Neural cell (in vitro differentiated cells): ENCODE measurements at regions not wholly inside any gene's neighbourhood (a gene's known extent, or its start where the extent isn't known, plus 50 kb on each side); places are given as distances from the start of the nearest gene placed in this dataset.

Experiments used
- H2AFZ ChIP-seq: fragments of 200-600, 300-800 bp; sonication (generic), shearing (Covaris generic); 2 replicates; pipeline ENCODE4 v1.6.0; 2014; ENCODE audit warnings: low read depth, mild to moderate bottlenecking, antibody characterized with exemption, low read length, moderate library complexity
- H3F3A ChIP-seq: fragments of 200-600 bp; shearing (Covaris generic); 2 replicates; pipeline ENCODE4 v1.6.1; 2016; ENCODE audit warnings: mild to moderate bottlenecking, moderate library complexity, mixed read lengths, antibody characterized with exemption, low read length; ENCODE audit not compliant: insufficient read depth, poor library complexity, severe bottlenecking
- H3K27ac ChIP-seq: fragments of 200-600, 300-800 bp; sonication (generic), shearing (Covaris generic); 2 replicates; pipeline ENCODE4 v1.5.1; 2014; ENCODE audit warnings: mild to moderate bottlenecking, low read length, moderate library complexity
- H3K27me3 ChIP-seq: fragments of 300-800, 200-600 bp; sonication (generic), shearing (Covaris generic); 2 replicates; pipeline ENCODE4 v1.6.0; 2014; ENCODE audit warnings: mild to moderate bottlenecking, low read depth, low read length, moderate library complexity; ENCODE audit not compliant: insufficient read depth
- H3K36me3 ChIP-seq: fragments of 300-800, 200-600 bp; sonication (generic), shearing (Covaris generic); 2 replicates; pipeline ENCODE4 v1.5.1; 2014; ENCODE audit warnings: mild to moderate bottlenecking, antibody characterized with exemption, low read length, moderate library complexity; ENCODE audit not compliant: insufficient read depth
- H3K4me2 ChIP-seq: fragments of 300-800, 200-600 bp; sonication (generic), shearing (Covaris generic); 2 replicates; pipeline ENCODE4 v1.6.0; 2014; ENCODE audit warnings: mild to moderate bottlenecking, low read length
- H3K4me3 ChIP-seq: fragments of 300-800, 200-600 bp; sonication (generic), shearing (Covaris generic); 2 replicates; pipeline ENCODE4 v1.5.1; 2014; ENCODE audit warnings: mild to moderate bottlenecking, low read length, moderate library complexity
- H3K79me2 ChIP-seq: fragments of 200-600 bp; shearing (Covaris generic); replicated peaks from 2 replicates; pipeline ENCODE4 v1.6.0; 2014; ENCODE audit warnings: mild to moderate bottlenecking, low read length, moderate library complexity; ENCODE audit not compliant: insufficient read depth
- H3K9ac ChIP-seq: fragments of 300-800, 200-600 bp; sonication (generic), shearing (Covaris generic); 2 replicates; pipeline ENCODE4 v1.6.1; 2016; ENCODE audit warnings: mild to moderate bottlenecking, low read length, mixed read lengths
- H3K9me2 ChIP-seq: fragments of 200-600 bp; shearing (Covaris generic); 2 replicates; pipeline ENCODE4 v1.6.1; 2016; ENCODE audit warnings: mild to moderate bottlenecking, low read length, mixed read lengths; ENCODE audit not compliant: insufficient read depth
- H3K9me3 ChIP-seq: fragments of 200-600, 300-800 bp; sonication (generic), shearing (Covaris generic); 2 replicates; pipeline ENCODE4 v1.6.1; 2016; ENCODE audit warnings: mild to moderate bottlenecking, mixed run types, low read length, moderate library complexity, mixed read lengths
- H4K20me1 ChIP-seq: fragments of 200-600 bp; shearing (Covaris generic); 2 replicates; pipeline ENCODE4 v1.6.1; 2016; ENCODE audit warnings: mild to moderate bottlenecking, mixed run types; ENCODE audit not compliant: insufficient read depth
- CTCF ChIP-seq: fragments of 450-650 bp; IDR thresholded peaks from 2 replicates; pipeline ENCODE4 v1.5.1; 2014; ENCODE audit warnings: antibody characterized with exemption, mild to moderate bottlenecking, moderate library complexity; ENCODE audit not compliant: poor library complexity, severe bottlenecking
- EP300 ChIP-seq: fragments of 450-650 bp; conservative IDR thresholded peaks from 2 replicates; pipeline ENCODE4 v1.6.1; 2014; ENCODE audit warnings: antibody characterized with exemption, mild to moderate bottlenecking, moderate library complexity; ENCODE audit not compliant: poor library complexity, severe bottlenecking
- EZH2 ChIP-seq: fragments of 200-600, 300-800 bp; shearing (Covaris generic), sonication (generic); IDR thresholded peaks from 2 replicates; pipeline ENCODE4 v1.6.1; 2014; ENCODE audit warnings: antibody characterized with exemption, low read length, borderline replicate concordance, mild to moderate bottlenecking; ENCODE audit not compliant: insufficient read depth, poor library complexity, severe bottlenecking
- MXI1 ChIP-seq: fragments of 450-650 bp; conservative IDR thresholded peaks from 2 replicates; pipeline ENCODE4 v1.6.1; 2014; ENCODE audit warnings: antibody characterized with exemption, mild to moderate bottlenecking; ENCODE audit not compliant: poor library complexity, severe bottlenecking
- POLR2AphosphoS5 ChIP-seq: IDR thresholded peaks from 2 replicates; pipeline ENCODE4 v1.6.1; 2012
- RAD21 ChIP-seq: fragments of 450-650 bp; conservative IDR thresholded peaks from 2 replicates; pipeline ENCODE4 v1.6.1; 2014; ENCODE audit warnings: antibody characterized with exemption, mild to moderate bottlenecking, moderate library complexity
- SMC3 ChIP-seq: fragments of 450-650 bp; conservative IDR thresholded peaks from 2 replicates; pipeline ENCODE4 v1.6.1; 2014; ENCODE audit warnings: antibody characterized with exemption, mild to moderate bottlenecking, moderate library complexity; ENCODE audit not compliant: poor library complexity
- TAF1 ChIP-seq: IDR thresholded peaks from 2 replicates; pipeline ENCODE4 v1.6.1; 2012; ENCODE audit warnings: low read depth
- TF ChIP-seq, protein P1 (sequence below): IDR thresholded peaks from 2 replicates; pipeline ENCODE4 v1.6.1; 2012; ENCODE audit warnings: borderline replicate concordance

GRCh38 chr1:14485285-14485684 is 113.2 kb upstream of the KAZN start:
- TF ChIP-seq SMC3 (no peak), EZH2 (no peak), EP300 (no peak), RAD21 (no peak), CTCF (no peak), POLR2AphosphoS5 (no peak), MXI1 (no peak), TAF1 (no peak)
- TF ChIP-seq, protein P1, sequence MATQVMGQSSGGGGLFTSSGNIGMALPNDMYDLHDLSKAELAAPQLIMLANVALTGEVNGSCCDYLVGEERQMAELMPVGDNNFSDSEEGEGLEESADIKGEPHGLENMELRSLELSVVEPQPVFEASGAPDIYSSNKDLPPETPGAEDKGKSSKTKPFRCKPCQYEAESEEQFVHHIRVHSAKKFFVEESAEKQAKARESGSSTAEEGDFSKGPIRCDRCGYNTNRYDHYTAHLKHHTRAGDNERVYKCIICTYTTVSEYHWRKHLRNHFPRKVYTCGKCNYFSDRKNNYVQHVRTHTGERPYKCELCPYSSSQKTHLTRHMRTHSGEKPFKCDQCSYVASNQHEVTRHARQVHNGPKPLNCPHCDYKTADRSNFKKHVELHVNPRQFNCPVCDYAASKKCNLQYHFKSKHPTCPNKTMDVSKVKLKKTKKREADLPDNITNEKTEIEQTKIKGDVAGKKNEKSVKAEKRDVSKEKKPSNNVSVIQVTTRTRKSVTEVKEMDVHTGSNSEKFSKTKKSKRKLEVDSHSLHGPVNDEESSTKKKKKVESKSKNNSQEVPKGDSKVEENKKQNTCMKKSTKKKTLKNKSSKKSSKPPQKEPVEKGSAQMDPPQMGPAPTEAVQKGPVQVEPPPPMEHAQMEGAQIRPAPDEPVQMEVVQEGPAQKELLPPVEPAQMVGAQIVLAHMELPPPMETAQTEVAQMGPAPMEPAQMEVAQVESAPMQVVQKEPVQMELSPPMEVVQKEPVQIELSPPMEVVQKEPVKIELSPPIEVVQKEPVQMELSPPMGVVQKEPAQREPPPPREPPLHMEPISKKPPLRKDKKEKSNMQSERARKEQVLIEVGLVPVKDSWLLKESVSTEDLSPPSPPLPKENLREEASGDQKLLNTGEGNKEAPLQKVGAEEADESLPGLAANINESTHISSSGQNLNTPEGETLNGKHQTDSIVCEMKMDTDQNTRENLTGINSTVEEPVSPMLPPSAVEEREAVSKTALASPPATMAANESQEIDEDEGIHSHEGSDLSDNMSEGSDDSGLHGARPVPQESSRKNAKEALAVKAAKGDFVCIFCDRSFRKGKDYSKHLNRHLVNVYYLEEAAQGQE = no peak

GRCh38 chr1:14486401-14487201 is 111.9 kb upstream of the KAZN start:
- Histone ChIP-seq H3K9me3 (no peaks in the 10 kb centered on the region), H2AFZ (no peak overlapping the region), H3F3A (no peaks in the 10 kb centered on the region), H4K20me1 (no peaks in the 10 kb centered on the region), H3K36me3 (no peaks in the 10 kb centered on the region), H3K27me3 (no peaks in the 10 kb centered on the region), H3K79me2 (no peaks in the 10 kb centered on the region), H3K9ac (no peak overlapping the region), H3K27ac (no peak overlapping the region), H3K4me2 (no peak overlapping the region), H3K9me2 (no peaks in the 10 kb centered on the region), H3K4me3 (no peak overlapping the region)
- TF ChIP-seq POLR2AphosphoS5 (no peak), SMC3 (no peak), MXI1 (no peak), EZH2 (no peak), RAD21 (no peak), TAF1 (no peak), CTCF (no peak), EP300 (no peak)
- TF ChIP-seq, protein P1 = no peak

More at GRCh38 chr1:14485285-14485684, 113.2 kb upstream of the KAZN start:
- H3K9me3 ChIP-seq = no peaks in the 10 kb centered on the region
- no peak overlapping the region for H3K4me3 ChIP-seq
- H3K9me2 ChIP-seq = no peaks in the 10 kb centered on the region
- H3F3A ChIP-seq = no peaks in the 10 kb centered on the region
- H3K36me3 ChIP-seq = no peaks in the 10 kb centered on the region
- H3K79me2 ChIP-seq = no peaks in the 10 kb centered on the region
- H2AFZ ChIP-seq = no peak overlapping the region
- H4K20me1 ChIP-seq = no peaks in the 10 kb centered on the region
- no peak overlapping the region for H3K4me2 ChIP-seq
- no peak overlapping the region for H3K27ac ChIP-seq
- no peak overlapping the region for H3K9ac ChIP-seq
- no peaks in the 10 kb centered on the region for H3K27me3 ChIP-seq
